GM12892 (cell line): ENCODE measurements at regions not wholly inside any gene's neighbourhood (a gene's known extent, or its start where the extent isn't known, plus 50 kb on each side); places are given as distances from the start of the nearest gene placed in this dataset.

Source experiments
- POLR2A ChIP-seq: IDR thresholded peaks from 2 replicates; pipeline ENCODE4 v1.6.1; 2011; ENCODE audit warnings: low read depth, low read length, control low read depth
- TAF1 ChIP-seq: IDR thresholded peaks from 2 replicates; pipeline ENCODE4 v1.6.1; 2011; ENCODE audit warnings: low read depth, mild to moderate bottlenecking, control low read depth, low read length, borderline replicate concordance

- TF ChIP-seq POLR2A (no peak), TAF1 (no peak)
These were observed 490.8 kb downstream of the MCTP2 start for GRCh38 chr15:94722024-94722636.
